Peyer's patch (tissue), 4 donors: ENCODE measurements at regions not wholly inside any gene's neighbourhood (a gene's known extent, or its start where the extent isn't known, plus 50 kb on each side); places are given as distances from the start of the nearest gene placed in this dataset.

ENCODE experiments used
- DNase-seq, 3 donors: peaks; one replicate each; pipeline ENCODE4 v3.0.0-alpha.2; 2017 to 2019
- H3K27ac ChIP-seq, 4 donors: fragments of 200-600 bp; sonication (generic); one replicate each; pipeline ENCODE4 v1.5.1; 2016 to 2019
- H3K27me3 ChIP-seq, 2 donors: fragments of 200-600 bp; sonication (generic); one replicate each; pipeline ENCODE4 v1.5.1; 2019
- H3K36me3 ChIP-seq, 3 donors: fragments of 200-600 bp; sonication (generic); one replicate each; pipeline ENCODE4 v1.5.1; 2016 to 2019
- H3K4me1 ChIP-seq, 4 donors: fragments of 200-600 bp; sonication (generic); one replicate each; pipeline ENCODE4 v1.5.1; 2016 to 2019
- H3K4me3 ChIP-seq, 4 donors: fragments of 200-600 bp; sonication (generic); 1 replicate in 3 of 4; 2 replicates in 1 of 4; pipeline ENCODE4 v1.5.1; 2016 to 2019; ENCODE audit warnings: mild to moderate bottlenecking in 1 of 4
- H3K9me3 ChIP-seq, 4 donors: fragments of 200-600 bp; sonication (generic); one replicate each; pipeline ENCODE4 v1.5.1; 2016 to 2019; ENCODE audit warnings: mild to moderate bottlenecking in 1 of 4
- CTCF ChIP-seq, 6 experiments: fragments of 450-650 bp in 4 of 6; fragments of 200-600 bp in 2 of 6; sonication (generic) in 1 of 6; IDR thresholded peaks; one replicate each; pipeline ENCODE4 v1.5.1; 2017 to 2019; ENCODE audit warnings: antibody characterized with exemption in 6 of 6, mild to moderate bottlenecking in 3 of 6, moderate library complexity in 1 of 6
- POLR2A ChIP-seq, 2 donors: fragments of 450-650 bp; IDR thresholded peaks; one replicate each; pipeline ENCODE4 v1.5.1; 2017; ENCODE audit warnings: antibody characterized with exemption in 2 of 2, mild to moderate bottlenecking in 2 of 2, moderate library complexity in 2 of 2

GRCh38 chr11:110026858-110027626 is 66.2 kb upstream of the ZC3H12C start:
- Histone ChIP-seq H3K4me1 (peaks cover 0 to 16% (median 0%) of the 10 kb centered on the region in 4 donors), H3K9me3 (no peaks in the 10 kb centered on the region), H3K4me3 (no peak overlapping the region), H3K27me3 (no peaks in the 10 kb centered on the region), H3K27ac (peak overlapping the region in 2 of 4 donors; percentile 30 to 66), H3K36me3 (no peaks in the 10 kb centered on the region)
- TF ChIP-seq CTCF (IDR thresholded peaks at IDR 0.05) (no peak), POLR2A (IDR thresholded peaks at IDR 0.05) (no peak)
- no peak for DNase-seq

- H3K9me3 ChIP-seq: no peaks in the 10 kb centered on the region
- no peaks in the 10 kb centered on the region for H3K36me3 ChIP-seq
- TF ChIP-seq POLR2A (IDR thresholded peaks at IDR 0.05) (no peak), CTCF (IDR thresholded peaks at IDR 0.05) (no peak)
- H3K27ac ChIP-seq: peak overlapping the region in 2 of 4 donors; percentile 30 to 66
- H3K4me3 ChIP-seq: no peak overlapping the region
- H3K27me3 ChIP-seq: no peaks in the 10 kb centered on the region
- no peak for DNase-seq
- peaks cover 0 to 16% (median 0%) of the 10 kb centered on the region in 4 donors for H3K4me1 ChIP-seq
These were observed 65.4 kb upstream of the ZC3H12C start for GRCh38 chr11:110027627-110028371.

GRCh38 chr11:110028921-110029320 is 64.3 kb upstream of the ZC3H12C start:
- Histone ChIP-seq H3K36me3 (no peaks in the 10 kb centered on the region), H3K9me3 (no peaks in the 10 kb centered on the region), H3K27ac (no peak overlapping the region), H3K4me1 (peaks cover 0 to 16% (median 0%) of the 10 kb centered on the region in 4 donors), H3K4me3 (no peak overlapping the region), H3K27me3 (no peaks in the 10 kb centered on the region)
- no peak for DNase-seq
- TF ChIP-seq POLR2A (IDR thresholded peaks at IDR 0.05) (no peak), CTCF (IDR thresholded peaks at IDR 0.05) (no peak)

- TF ChIP-seq POLR2A (IDR thresholded peaks at IDR 0.05) (no peak), CTCF (IDR thresholded peaks at IDR 0.05) (no peak)
- Histone ChIP-seq H3K27ac (no peak overlapping the region), H3K36me3 (no peaks in the 10 kb centered on the region), H3K27me3 (no peaks in the 10 kb centered on the region), H3K9me3 (no peaks in the 10 kb centered on the region), H3K4me1 (peaks cover 0 to 16% (median 0%) of the 10 kb centered on the region in 4 donors), H3K4me3 (no peak overlapping the region)
- DNase-seq: no peak
These were observed 63.5 kb upstream of the ZC3H12C start for GRCh38 chr11:110029714-110030113.

GRCh38 chr11:110031171-110031570 is 62.0 kb upstream of the ZC3H12C start:
- no peak for DNase-seq
- Histone ChIP-seq H3K27me3 (no peaks in the 10 kb centered on the region), H3K4me1 (peaks cover 0 to 16% (median 0%) of the 10 kb centered on the region in 4 donors), H3K27ac (no peak overlapping the region), H3K9me3 (no peaks in the 10 kb centered on the region), H3K36me3 (no peaks in the 10 kb centered on the region), H3K4me3 (no peak overlapping the region)
- TF ChIP-seq CTCF (IDR thresholded peaks at IDR 0.05): no peak
- no peak for TF ChIP-seq POLR2A (IDR thresholded peaks at IDR 0.05)
